Left lung (tissue), 4 donors: ENCODE measurements at regions not wholly inside any gene's neighbourhood (a gene's known extent, or its start where the extent isn't known, plus 50 kb on each side); places are given as distances from the start of the nearest gene placed in this dataset.

Source experiments
- ATAC-seq: fragments of 200-7000 bp; cut with Tn5 transposase; one replicate; pipeline ENCODE4 v1.9.1; 2020; ENCODE audit warnings: moderate library complexity
- DNase-seq, 4 donors: peaks; one replicate each; pipeline ENCODE4 v3.0.0-alpha.2; 2013 to 2020
- H3K27ac ChIP-seq, 2 donors: fragments of 200-600 bp; sonication (generic) in 1 of 2; one replicate each; pipeline versions ENCODE4 v1.5.0 to v1.8.0; 2020 to 2021
- H3K27me3 ChIP-seq, 2 donors: fragments of 200-600 bp; sonication (generic) in 1 of 2; one replicate each; pipeline versions ENCODE4 v1.5.0 to v1.8.0; 2020 to 2021
- H3K36me3 ChIP-seq, 2 donors: fragments of 200-600 bp; sonication (generic) in 1 of 2; one replicate each; pipeline versions ENCODE4 v1.5.0 to v1.8.0; 2020 to 2021
- H3K4me1 ChIP-seq, 2 donors: fragments of 200-600 bp; one replicate each; pipeline ENCODE4 v1.8.0; 2021
- H3K4me3 ChIP-seq, 2 donors: fragments of 200-600 bp; sonication (generic) in 1 of 2; one replicate each; pipeline versions ENCODE4 v1.5.0 to v1.8.0; 2020 to 2021; ENCODE audit warnings: mild to moderate bottlenecking in 1 of 2
- H3K9me3 ChIP-seq, 2 donors: fragments of 200-600 bp; sonication (generic) in 1 of 2; one replicate each; pipeline versions ENCODE4 v1.5.0 to v1.8.0; 2020 to 2021
- CTCF ChIP-seq, 2 donors: fragments of 200-600 bp; sonication (generic) in 1 of 2; IDR thresholded peaks; one replicate each; pipeline versions ENCODE4 v1.5.0 to v1.8.0; 2021; ENCODE audit warnings: antibody characterized with exemption in 2 of 2
- intact Hi-C, 2 donors: fragments of 100-400 bp; cut with DNase I; formaldehyde crosslinking; loops; one replicate each; pipeline versions ENCODE4 v1.11.2 to v1.14.2; 2022
- donor health status: DM: no; HTN: yes; CAD: no.
- donor health status: DM: no; HTN: no; CAD: no.

- H3K27ac ChIP-seq = peak overlapping the region in 1 of 2 donors; percentile 80
- H3K27me3 ChIP-seq = no peaks in the 10 kb centered on the region
- no peak for DNase-seq
- TF ChIP-seq CTCF (IDR thresholded peaks at IDR 0.05) = no peak
- H3K36me3 ChIP-seq = no peaks in the 10 kb centered on the region
- H3K9me3 ChIP-seq = no peaks in the 10 kb centered on the region
- intact Hi-C loops = no loop called here
- ATAC-seq = peak; percentile 56
- H3K4me3 ChIP-seq = no peak overlapping the region
- peaks cover 0 to 20% of the 10 kb centered on the region in 2 donors for H3K4me1 ChIP-seq
Observed at GRCh38 chr5:89293810-89294209, 410.8 kb upstream of the MEF2C start.

GRCh38 chr5:89292487-89292886 is 409.5 kb upstream of the MEF2C start:
- H3K36me3 ChIP-seq = no peaks in the 10 kb centered on the region
- no peak for TF ChIP-seq CTCF (IDR thresholded peaks at IDR 0.05)
- H3K27me3 ChIP-seq = no peaks in the 10 kb centered on the region
- peaks cover 0 to 20% of the 10 kb centered on the region in 2 donors for H3K4me1 ChIP-seq
- no peak overlapping the region for H3K27ac ChIP-seq
- H3K9me3 ChIP-seq = no peaks in the 10 kb centered on the region
- no peak for ATAC-seq
- DNase-seq = no peak
- no peak overlapping the region for H3K4me3 ChIP-seq
- intact Hi-C loops = no loop called here

GRCh38 chr5:89289604-89290003 is 406.6 kb upstream of the MEF2C start:
- no peak overlapping the region for H3K4me3 ChIP-seq
- no peak overlapping the region for H3K27ac ChIP-seq
- H3K9me3 ChIP-seq = no peaks in the 10 kb centered on the region
- H3K27me3 ChIP-seq = no peaks in the 10 kb centered on the region
- no peaks in the 10 kb centered on the region for H3K36me3 ChIP-seq
- TF ChIP-seq CTCF (IDR thresholded peaks at IDR 0.05) = no peak
- ATAC-seq = peak; percentile 49
- intact Hi-C loops = no loop called here
- no peak for DNase-seq
- H3K4me1 ChIP-seq = peaks cover 0 to 20% of the 10 kb centered on the region in 2 donors

GRCh38 chr5:89287964-89288363 is 405.0 kb upstream of the MEF2C start:
- no peak overlapping the region for H3K4me3 ChIP-seq

GRCh38 chr5:89286320-89286719 is 403.3 kb upstream of the MEF2C start:
- Histone ChIP-seq H3K9me3 (no peaks in the 10 kb centered on the region), H3K4me1 (peaks cover 0 to 4% of the 10 kb centered on the region in 2 donors), H3K4me3 (no peak overlapping the region), H3K36me3 (no peaks in the 10 kb centered on the region), H3K27me3 (no peaks in the 10 kb centered on the region), H3K27ac (no peak overlapping the region)
- intact Hi-C loops = no loop called here
- no peak for DNase-seq
- ATAC-seq = no peak
- TF ChIP-seq CTCF (IDR thresholded peaks at IDR 0.05) = no peak

More at GRCh38 chr5:89287964-89288363, 405.0 kb upstream of the MEF2C start:
- Histone ChIP-seq H3K27me3 (no peaks in the 10 kb centered on the region), H3K9me3 (no peaks in the 10 kb centered on the region), H3K27ac (no peak overlapping the region), H3K36me3 (no peaks in the 10 kb centered on the region), H3K4me1 (peaks cover 0 to 10% of the 10 kb centered on the region in 2 donors)
- ATAC-seq = no peak
- intact Hi-C loops = no loop called here
- no peak for DNase-seq
- no peak for TF ChIP-seq CTCF (IDR thresholded peaks at IDR 0.05)
